HG03095 (cell line): ENCODE measurements at regions not wholly inside any gene's neighbourhood (a gene's known extent, or its start where the extent isn't known, plus 50 kb on each side); places are given as distances from the start of the nearest gene placed in this dataset.
"Not testable (repeated sequence)": the region's sequence is repeated elsewhere in the genome, so short reads cannot be mapped to it uniquely, and the experiment has no call there.

Experiments used
- ATAC-seq: cut with Tn5 transposase; IDR thresholded peaks from one replicate; pipeline ENCODE4 v1.9.1; 2021; ENCODE audit warnings: moderate library complexity; ENCODE audit not compliant: unreplicated experiment

- ATAC-seq = no peak
Measured at GRCh38 chr13:90710164-90710759, 637.2 kb upstream of the MIR17HG start.

- ATAC-seq = no peak
Measured at GRCh38 chr13:90713441-90714133, 633.9 kb upstream of the MIR17HG start.

GRCh38 chr13:90715485-90715884 is 632.0 kb upstream of the MIR17HG start:
- ATAC-seq = no peak

GRCh38 chr13:90717451-90717936 is 630.0 kb upstream of the MIR17HG start:
- ATAC-seq = no peak

- no peak for ATAC-seq
Measured at GRCh38 chr13:90719461-90719860, 628.0 kb upstream of the MIR17HG start.

- no peak for ATAC-seq
Measured at GRCh38 chr13:90721937-90722336, 625.5 kb upstream of the MIR17HG start.

GRCh38 chr13:90723381-90723780 is 624.1 kb upstream of the MIR17HG start:
- no peak for ATAC-seq

- no peak for ATAC-seq
Measured at GRCh38 chr13:90726375-90726774, 621.1 kb upstream of the MIR17HG start.

- ATAC-seq = no peak
Measured at GRCh38 chr13:90732049-90732448, 615.4 kb upstream of the MIR17HG start.

GRCh38 chr13:90734497-90734896 is 613.0 kb upstream of the MIR17HG start:
- ATAC-seq = not testable (repeated sequence)

- no peak for ATAC-seq
Measured at GRCh38 chr13:90738881-90739280, 608.6 kb upstream of the MIR17HG start.

GRCh38 chr13:90740099-90740498 is 607.4 kb upstream of the MIR17HG start:
- no peak for ATAC-seq

GRCh38 chr13:90742381-90742780 is 605.1 kb upstream of the MIR17HG start:
- no peak for ATAC-seq

GRCh38 chr13:90746230-90746629 is 601.3 kb upstream of the MIR17HG start:
- ATAC-seq = no peak

- ATAC-seq = no peak
Measured at GRCh38 chr13:90750021-90750420, 597.5 kb upstream of the MIR17HG start.

GRCh38 chr13:90751026-90751425 is 596.5 kb upstream of the MIR17HG start:
- no peak for ATAC-seq

GRCh38 chr13:90752070-90752469 is 595.4 kb upstream of the MIR17HG start:
- ATAC-seq = no peak

GRCh38 chr13:90757127-90757680 is 590.3 kb upstream of the MIR17HG start:
- ATAC-seq = no peak

- ATAC-seq = no peak
Measured at GRCh38 chr13:90760639-90761038, 586.8 kb upstream of the MIR17HG start.

GRCh38 chr13:90763476-90764150 is 583.9 kb upstream of the MIR17HG start:
- ATAC-seq = no peak

- ATAC-seq = no peak
Measured at GRCh38 chr13:90766386-90766902, 581.0 kb upstream of the MIR17HG start.

- no peak for ATAC-seq
Measured at GRCh38 chr13:90768116-90768515, 579.4 kb upstream of the MIR17HG start.
